ENCODE measurements at regions not wholly inside any gene's neighbourhood (a gene's known extent, or its start where the extent isn't known, plus 50 kb on each side); places are given as distances from the start of the nearest gene placed in this dataset.

GRCh38 chr12:127494961-127495915, 771.7 kb upstream of the TMEM132C start:
- TF ChIP-seq EZH2 (IDR thresholded peaks at IDR 0.05; ENCODE audit: borderline replicate concordance, insufficient read depth, low read depth, low read length, poor library complexity, severe bottlenecking) (no peak), CTCF (IDR thresholded peaks at IDR 0.05) (no peak)

Measured in B cell (primary cell).